HL-60 (cell line): ENCODE measurements at regions not wholly inside any gene's neighbourhood (a gene's known extent, or its start where the extent isn't known, plus 50 kb on each side); places are given as distances from the start of the nearest gene placed in this dataset.

ENCODE experiments used
- DNase-seq, 2 experiments: peaks; one replicate each; pipeline ENCODE4 v3.0.0-alpha.2; 2010 to 2020; ENCODE audit warnings: low read depth in 1 of 2, low spot score in 1 of 2
- H3K27ac ChIP-seq: fragments of 250-450 bp; sonication (Bioruptor Pico); replicated peaks from 2 replicates; pipeline ENCODE4 v1.5.1; 2020; ENCODE audit warnings: mild to moderate bottlenecking, moderate library complexity
- H3K27me3 ChIP-seq: fragments of 250-450 bp; sonication (Bioruptor Pico); 2 replicates; pipeline ENCODE4 v1.5.1; 2021; ENCODE audit warnings: mild to moderate bottlenecking, moderate library complexity; ENCODE audit not compliant: insufficient read depth, poor library complexity, severe bottlenecking
- H3K4me3 ChIP-seq: replicated peaks from 2 replicates; pipeline ENCODE4 v1.5.1; 2011; ENCODE audit warnings: mild to moderate bottlenecking, control low read depth, low read length; ENCODE audit not compliant: insufficient read depth
- CTCF ChIP-seq: IDR thresholded peaks from one replicate; pipeline ENCODE4 v1.5.1; 2011; ENCODE audit warnings: low read length, control low read depth, inconsistent platforms; ENCODE audit not compliant: insufficient read depth
- GABPA ChIP-seq: IDR thresholded peaks from 2 replicates; pipeline ENCODE4 v1.6.1; 2012; ENCODE audit warnings: low read depth
- POLR2AphosphoS5 ChIP-seq: IDR thresholded peaks from 2 replicates; pipeline ENCODE4 v1.6.1; 2012; ENCODE audit warnings: low read depth
- REST ChIP-seq: IDR thresholded peaks from 2 replicates; pipeline ENCODE4 v1.6.1; 2012; ENCODE audit warnings: low read depth; ENCODE audit not compliant: insufficient replicate concordance
- SPI1 ChIP-seq: IDR thresholded peaks from 2 replicates; pipeline ENCODE4 v1.6.1; 2012; ENCODE audit warnings: low read depth, mild to moderate bottlenecking, borderline replicate concordance

GRCh38 chr5:2238732-2239131 is 356.0 kb upstream of the IRX4 start:
- H3K27me3 ChIP-seq = no peaks in the 10 kb centered on the region
- H3K4me3 ChIP-seq = no peak overlapping the region
- no peak for TF ChIP-seq GABPA
- no peak overlapping the region for H3K27ac ChIP-seq
- DNase-seq = no peak

GRCh38 chr5:2227433-2227832 is 344.7 kb upstream of the IRX4 start:
- no peak overlapping the region for H3K4me3 ChIP-seq
- TF ChIP-seq REST (no peak), GABPA (no peak), POLR2AphosphoS5 (no peak)
- DNase-seq = no peak
- no peaks in the 10 kb centered on the region for H3K27me3 ChIP-seq
- no peak overlapping the region for H3K27ac ChIP-seq

- DNase-seq = no peak
- TF ChIP-seq REST (no peak), SPI1 (no peak), CTCF (no peak), GABPA (no peak), POLR2AphosphoS5 (no peak)
- Histone ChIP-seq H3K27me3 (no peaks in the 10 kb centered on the region), H3K4me3 (no peak overlapping the region), H3K27ac (no peak overlapping the region)
Measured at GRCh38 chr5:2224689-2225088, 342.0 kb upstream of the IRX4 start.

- DNase-seq = no peak
- H3K4me3 ChIP-seq = no peak overlapping the region
- H3K27ac ChIP-seq = no peak overlapping the region
- no peaks in the 10 kb centered on the region for H3K27me3 ChIP-seq
- TF ChIP-seq POLR2AphosphoS5 = no peak
- no peak for TF ChIP-seq REST
- TF ChIP-seq CTCF = no peak
- no peak for TF ChIP-seq GABPA
- TF ChIP-seq SPI1 = no peak
Measured at GRCh38 chr5:2223303-2223702, 340.6 kb upstream of the IRX4 start.
